Fibroblast of peridontal ligament (primary cell): ENCODE measurements at regions not wholly inside any gene's neighbourhood (a gene's known extent, or its start where the extent isn't known, plus 50 kb on each side); places are given as distances from the start of the nearest gene placed in this dataset.

ENCODE experiments used
- DNase-seq: peaks from one replicate; pipeline ENCODE4 v3.0.0-alpha.2; 2010; ENCODE audit errors: extremely low read depth

DNA sequence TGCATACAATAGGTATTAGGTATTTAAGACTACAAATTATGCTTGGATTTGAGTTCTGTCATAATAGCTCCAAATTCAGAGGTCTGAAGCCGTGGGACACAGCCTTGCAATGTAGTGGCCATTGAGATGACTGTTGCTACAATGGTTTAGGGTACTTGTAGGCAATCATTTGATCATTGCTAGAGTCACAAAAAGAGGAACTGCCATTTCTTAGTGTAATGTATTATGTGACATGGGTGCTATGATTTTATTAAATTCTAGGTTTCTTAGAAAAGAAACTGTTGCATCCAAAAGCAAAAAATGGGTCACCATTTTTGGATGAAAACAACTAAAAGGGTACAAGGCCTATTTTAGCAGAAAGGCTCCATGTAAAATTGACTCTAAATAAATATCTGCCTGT lies 129.9 kb upstream of the ZNF644 start:
- no peak for DNase-seq

DNA sequence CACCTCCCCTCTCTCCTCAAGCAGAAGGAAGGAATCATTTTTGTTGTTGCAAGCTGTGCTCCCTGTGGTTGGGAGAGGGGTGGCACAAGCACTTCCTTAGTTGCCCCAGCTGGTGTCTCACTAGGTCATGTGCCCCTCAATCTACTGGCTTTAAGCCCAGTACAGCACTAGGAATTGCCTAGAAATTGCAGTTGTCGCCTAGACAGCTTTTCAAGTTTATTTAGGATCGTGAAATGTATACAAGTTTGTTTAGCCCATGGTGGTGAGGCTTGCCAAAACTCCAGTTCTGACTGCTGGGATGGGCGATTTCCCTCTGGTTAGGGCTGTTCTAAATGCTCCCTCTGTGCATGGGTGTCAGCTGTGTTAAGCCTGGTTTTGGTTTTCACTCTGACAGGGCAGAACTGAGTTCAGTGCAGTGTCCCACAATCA lies 126.8 kb upstream of the ZNF644 start:
- no peak for DNase-seq

DNA sequence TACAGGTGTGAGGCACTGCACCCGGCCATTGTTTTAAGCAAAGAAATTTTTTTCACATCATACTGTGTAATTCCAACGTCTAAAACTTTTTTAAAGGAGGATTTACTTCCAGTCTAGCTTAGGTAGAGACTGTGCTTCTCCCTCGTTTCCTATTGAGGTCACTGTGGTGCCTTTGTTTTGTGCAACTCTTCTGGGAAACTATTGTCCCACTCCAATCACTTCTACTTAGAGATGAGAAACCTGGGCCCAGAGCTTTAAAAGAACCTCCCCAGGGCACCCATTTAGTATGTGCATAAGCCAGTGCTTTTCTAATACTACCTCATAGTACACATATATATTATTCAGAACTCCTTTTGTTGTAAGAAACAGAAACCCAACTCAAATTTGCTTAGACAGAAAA lies 120.0 kb upstream of the ZNF644 start:
- DNase-seq = no peak

DNA sequence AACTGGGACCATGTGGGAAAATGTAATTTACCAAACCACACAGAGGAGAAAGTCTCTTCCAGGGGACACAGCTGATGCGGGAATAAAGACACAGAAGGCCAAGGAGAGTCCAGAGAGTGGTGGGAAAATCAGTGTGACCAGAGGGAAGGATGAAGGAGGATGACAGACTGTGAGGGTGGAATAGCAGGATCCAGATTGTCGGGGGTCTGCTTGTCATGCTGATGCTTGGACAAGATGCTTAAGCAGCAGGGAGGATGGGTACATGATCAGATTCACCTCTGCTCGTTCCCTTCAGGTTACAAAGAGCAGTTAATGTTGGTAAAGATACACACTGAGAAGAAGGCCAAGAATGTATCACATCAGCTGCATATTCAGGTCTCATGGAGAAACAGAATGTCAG lies 117.1 kb upstream of the ZNF644 start:
- no peak for DNase-seq

DNA sequence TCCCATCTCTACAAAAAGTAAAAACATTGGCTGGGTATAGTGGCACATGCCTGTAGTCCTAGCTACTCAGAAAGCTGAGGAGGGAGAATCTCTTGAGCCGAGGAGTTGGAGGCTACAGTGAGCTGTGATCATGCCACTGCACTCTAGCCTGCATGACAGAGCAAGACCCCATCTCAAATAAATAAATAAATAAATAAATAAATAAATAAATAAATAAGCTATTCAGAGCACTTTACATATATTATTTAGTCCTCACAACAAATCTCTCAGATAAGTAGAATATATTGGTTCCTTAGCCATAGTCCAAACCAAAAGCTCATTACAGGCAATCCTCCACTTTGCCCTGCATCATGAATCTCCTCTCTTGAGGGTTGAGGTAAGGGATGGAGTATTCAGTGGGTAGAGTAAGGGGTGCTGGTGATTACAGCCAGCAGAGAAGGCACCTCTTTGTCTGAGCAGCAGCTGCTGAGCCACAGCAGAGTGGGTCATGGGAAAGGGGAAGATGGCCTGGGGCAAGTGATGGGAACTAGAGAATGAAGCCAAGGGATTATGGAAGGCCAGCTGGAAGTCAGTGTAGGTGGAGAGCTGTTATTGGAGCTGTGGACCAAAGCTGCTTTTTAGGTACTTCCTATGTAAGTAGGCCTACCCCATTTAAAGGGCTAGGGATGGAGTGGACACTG lies 115.5 kb upstream of the ZNF644 start:
- DNase-seq = no peak

DNA sequence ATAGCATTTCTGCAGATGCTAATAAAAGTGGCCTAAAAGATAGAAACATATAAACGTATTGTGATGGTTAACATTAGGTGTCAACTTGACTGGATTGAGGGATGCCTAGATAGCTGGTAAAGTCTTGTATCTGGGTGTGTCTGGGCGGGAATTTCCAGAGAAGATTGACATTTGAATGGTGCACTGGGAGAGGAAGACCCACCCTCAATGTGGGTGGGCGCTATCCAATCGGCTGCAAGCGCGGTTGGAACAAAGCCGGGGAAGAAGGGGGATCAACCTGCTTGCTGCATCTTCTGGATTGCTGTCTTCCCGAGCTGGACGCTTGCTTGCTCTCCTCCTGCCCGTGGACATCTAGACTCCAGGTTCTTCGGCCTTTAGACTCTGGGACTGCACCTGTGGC lies 114.0 kb upstream of the ZNF644 start:
- DNase-seq = no peak

DNA sequence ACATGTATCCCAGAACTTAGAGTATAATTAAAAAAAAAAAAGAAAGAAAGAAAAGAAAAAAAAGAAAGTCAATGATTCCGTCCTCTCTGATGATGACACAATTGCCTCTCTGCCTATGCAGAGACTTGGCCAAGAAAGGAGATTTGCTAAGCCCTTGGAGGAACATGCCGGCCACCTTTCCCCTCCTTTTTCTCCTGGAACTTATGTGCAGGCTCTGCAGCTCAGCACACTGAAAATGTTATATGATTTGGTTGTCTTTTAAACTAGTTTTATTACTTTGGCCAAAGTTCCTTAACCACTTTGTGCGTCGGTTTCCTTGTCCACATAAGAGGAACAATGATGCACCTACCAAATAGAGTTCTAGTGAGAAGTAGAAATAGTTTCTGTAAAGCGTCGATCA lies 111.4 kb upstream of the ZNF644 start:
- no peak for DNase-seq

DNA sequence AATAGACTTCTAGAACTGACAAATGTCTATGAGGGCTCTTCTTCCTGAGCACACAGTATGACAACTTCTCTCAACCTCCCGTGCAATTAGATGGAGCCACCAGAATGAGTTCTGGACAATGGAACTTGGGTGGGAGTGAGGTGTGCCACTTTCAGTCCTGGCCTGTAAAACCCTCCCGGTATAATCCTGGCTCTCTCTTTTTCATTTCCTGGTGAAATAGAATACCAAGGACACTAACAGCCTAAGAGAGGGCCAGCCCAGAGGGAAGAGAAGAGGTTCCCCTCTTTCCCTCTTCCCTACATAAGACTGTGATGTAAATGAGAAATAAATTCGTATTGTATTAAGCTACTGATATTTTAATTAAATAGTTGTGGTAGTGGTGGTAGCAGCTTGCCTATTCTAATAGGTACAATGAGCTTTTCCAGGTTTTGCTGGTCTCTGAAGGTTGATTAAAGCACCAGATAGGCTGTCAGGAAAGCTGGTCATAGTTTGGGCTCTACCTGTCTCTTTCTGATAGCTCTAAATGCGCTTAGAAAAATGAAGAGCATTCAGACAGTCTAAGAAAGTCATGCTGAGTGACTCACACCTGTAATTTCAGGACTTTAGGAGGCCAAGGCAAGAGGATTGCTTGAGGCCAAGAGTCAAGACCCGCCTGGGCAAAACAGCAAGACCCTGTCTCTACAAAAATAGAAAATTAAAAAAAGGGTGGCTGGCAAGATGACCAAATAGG lies 108.6 kb upstream of the ZNF644 start:
- DNase-seq = no peak

DNA sequence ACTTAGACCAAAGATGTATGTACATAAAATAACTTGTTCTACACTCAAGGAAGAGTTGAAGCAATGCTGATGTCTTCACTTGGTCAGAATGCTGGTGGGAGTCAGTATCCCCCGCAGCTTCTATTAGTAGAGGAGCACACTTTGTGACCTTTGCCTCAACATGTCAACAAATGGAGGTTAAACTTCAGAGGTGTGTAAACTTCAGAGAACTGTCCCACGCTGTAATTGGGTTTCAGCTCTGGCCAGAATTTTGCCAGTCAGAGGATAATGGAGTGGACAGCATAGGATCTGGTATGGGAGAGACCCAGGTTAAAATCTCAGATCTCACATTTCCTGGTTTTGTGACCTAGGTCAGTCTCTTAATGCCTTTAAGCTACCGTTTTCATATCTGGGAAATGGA lies 107.6 kb upstream of the ZNF644 start:
- no peak for DNase-seq

DNA sequence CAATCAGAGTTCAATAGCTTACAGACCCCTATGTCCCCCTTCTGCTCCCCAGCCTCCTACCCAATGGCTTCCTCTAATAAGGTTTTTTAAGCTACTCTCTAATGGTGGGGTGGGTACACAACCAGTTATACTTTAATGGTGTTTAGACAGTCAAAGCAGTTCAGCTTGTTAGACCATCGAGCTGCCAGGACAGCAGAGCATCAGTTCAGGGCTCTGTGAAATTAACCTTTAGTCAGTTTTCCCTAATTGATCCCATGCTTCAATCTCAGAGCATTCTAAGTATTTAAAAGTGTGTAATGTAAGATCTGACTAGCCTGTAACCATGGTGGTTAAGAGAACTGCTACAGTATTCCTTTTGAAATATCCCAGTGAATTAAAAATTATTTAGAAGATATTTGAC lies 107.2 kb upstream of the ZNF644 start:
- DNase-seq = no peak

DNA sequence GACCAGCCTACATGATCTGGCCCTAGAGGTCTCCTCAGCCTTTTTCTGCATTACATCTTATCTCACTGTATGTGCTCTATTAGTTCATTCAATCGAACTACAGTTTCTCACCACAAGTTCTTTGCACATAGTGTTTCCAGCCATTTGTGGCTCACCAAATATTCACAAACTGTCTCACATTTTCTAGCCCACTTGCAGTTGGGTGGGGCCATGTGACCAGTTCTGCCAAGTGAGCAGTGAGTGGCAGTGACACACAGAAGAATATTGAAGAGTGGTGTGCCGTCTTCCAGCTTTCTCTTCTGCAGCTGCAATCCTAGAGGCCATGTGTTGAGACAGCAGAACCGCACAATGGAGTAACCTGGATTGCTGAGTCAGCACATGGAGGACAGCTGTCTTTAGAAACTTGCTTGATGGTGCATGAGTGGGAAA lies 103.2 kb upstream of the ZNF644 start:
- peak; percentile 16 for DNase-seq

DNA sequence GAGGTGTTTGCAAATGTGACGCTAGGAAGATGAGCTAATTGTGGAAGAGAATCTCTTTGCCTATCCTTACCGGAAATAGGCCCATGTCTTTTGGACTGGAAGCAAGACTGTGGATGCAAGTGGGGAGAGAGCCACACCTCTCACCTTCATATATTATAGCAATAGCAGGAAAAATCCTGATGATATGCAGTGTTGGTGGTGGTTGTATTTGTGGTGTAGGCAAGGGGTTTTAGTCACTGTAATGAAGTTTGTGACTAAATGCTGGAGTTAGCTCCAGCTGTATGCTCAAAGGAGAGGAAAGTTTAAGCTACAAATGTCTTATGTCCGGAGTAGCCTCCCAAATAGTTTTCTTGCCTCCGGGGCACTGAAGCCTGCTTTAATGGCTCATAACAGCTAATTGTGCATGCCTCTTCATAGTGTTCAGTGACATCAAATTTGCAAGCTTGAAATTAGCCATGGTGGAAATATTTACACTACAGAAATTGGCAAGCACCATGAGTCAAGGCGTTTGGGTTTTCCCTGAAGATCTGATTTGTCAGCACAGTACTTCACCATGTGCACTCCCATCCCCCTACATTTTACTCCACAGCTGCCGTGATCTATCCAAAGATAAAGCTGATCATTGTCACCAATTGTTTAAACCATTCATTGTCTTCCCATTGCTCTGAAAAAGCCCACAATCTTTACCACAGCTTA lies 102.6 kb upstream of the ZNF644 start:
- no peak for DNase-seq

DNA sequence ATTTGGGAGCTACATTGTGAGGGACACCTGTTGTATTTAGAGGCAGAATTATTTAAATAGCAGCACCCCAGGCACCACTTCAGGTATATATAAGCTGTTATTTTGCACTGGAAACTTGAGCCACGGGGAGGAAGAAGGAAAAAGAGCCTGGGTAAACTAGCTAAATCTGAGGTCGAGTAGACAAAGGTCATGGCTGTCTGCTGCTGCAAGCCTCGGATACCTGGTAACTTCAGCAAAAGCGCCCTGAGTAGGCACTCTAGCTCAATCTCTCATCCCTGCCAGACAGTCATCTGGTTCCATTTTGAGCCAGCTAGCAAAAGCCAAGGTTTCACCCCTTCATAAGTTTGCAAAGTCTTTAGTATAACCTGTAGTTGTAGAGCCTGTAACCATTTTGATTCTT lies 101.9 kb upstream of the ZNF644 start:
- no peak for DNase-seq

DNA sequence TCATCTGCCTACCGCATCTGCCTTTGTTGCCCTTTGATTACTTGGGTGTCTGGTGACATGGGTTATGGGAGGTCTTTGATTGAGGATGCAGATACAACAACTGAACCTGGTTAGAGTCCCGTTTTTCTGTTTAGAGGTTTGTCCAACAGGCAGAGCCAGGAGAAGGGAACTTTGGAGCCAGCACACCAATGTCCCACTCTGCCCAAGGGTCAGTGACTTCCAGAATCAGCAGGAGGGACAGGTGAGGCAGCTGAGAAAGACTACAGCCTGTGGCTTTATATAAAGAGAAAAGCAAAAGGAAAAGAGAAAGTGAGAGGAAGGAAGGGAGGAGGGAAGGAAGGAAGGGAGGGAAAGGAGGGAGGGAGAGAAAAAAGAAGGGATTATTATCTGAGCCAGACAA lies 101.5 kb upstream of the ZNF644 start:
- DNase-seq = no peak

DNA sequence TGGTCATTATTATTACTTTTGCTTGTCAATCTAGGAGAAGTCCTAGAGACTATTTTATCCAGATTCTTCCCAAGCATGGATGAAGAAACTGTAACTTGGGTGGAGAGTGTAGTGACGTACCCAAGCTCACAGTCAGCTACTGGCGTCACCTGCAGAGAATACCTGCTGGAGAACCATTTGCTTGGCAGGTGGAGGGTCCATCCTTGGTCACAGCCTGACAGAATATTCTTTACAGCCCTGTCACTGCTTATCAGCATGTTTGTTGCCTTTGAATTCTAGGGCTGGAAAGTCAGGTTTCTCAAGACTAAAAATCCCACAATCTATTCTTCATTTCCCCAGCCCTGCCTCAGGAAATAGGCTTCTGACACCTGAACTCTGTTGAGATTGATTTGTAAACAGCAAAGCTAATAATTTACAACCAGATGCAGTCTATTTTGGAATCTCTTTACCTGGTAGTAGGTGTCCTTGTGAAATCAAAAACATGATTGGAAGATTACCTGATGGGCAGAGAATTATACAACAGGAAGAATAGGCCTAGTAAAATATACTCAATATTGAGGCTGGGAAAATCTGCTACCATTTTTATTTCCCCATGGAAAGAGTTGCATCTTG lies 100.4 kb upstream of the ZNF644 start:
- DNase-seq = no peak

DNA sequence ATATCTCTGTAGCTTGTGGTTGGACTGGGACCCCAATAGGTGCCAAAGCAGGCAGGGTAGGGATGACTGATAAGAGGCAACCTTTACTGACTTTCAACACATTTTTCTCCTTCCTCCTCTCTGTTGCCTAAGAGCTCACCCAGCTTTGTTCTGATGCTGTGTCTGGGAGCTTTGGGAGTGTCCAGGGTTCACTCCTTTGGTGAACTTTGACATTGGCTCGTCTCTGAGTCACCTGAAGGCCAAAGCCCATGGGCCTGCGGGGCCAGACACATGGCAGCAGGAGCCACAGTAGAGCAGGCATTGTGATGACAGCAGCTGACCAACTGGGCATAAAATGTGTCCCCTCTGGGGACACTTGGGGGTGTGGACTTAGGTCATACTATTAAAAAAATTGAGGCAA lies 99.5 kb upstream of the ZNF644 start:
- DNase-seq = no peak

DNA sequence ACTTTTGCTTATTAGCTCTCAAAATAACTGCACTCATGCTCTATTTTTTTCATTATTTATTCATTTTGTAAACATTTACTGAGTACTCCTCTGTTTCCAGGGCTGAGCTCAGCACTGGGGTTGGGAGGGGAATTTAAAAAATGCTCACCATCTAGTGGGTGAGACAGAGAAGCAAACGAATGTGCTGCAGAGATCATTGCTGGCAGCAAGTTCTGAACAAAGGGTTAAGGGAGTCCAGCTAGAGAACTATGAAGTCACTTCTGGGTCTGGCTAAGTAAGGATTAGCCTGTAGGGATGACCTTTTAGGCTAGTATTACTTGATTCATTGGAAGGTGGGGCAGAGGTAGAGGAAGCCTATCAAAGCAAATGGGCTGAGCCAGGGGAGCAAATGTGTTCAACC lies 99.1 kb upstream of the ZNF644 start:
- no peak for DNase-seq

DNA sequence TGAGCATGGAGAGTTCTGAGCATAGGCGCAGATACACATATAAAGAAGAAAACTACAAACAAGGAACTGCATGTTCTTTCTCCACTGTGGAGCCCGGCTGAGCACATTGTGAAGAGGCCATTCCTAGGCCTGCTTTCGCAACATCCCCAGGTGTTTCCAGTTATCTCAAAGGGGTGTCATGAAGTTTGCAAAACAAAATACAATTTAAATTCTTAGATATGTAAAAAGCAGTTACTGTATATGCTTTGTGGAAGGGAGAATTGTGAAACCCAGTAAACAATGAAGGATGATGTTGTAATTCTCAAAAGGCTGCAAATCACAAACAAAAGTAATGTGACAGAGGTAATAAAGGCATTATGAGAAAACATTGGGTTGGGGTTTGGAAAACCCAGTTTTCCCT lies 98.6 kb upstream of the ZNF644 start:
- DNase-seq = peak; percentile 4

DNA sequence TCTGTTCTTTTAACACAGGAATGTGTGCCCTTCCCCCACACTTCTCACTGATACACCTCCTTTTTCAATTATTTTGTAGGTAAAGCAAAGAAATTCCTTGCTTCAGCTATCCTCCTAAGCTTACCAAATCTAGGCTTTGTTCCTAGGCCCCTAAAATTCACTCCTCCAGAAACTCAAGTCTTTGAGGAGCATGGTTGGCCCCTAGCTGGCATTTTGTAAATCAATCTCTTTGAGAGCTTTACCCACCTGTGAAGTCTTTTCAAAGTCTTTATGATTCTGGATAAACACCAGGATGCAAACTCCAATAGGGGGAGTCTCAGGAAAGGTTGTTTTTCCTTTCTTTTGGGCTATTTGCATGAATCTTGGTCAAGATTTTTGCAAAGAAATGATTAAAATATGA lies 82.9 kb upstream of the ZNF644 start:
- no peak for DNase-seq

DNA sequence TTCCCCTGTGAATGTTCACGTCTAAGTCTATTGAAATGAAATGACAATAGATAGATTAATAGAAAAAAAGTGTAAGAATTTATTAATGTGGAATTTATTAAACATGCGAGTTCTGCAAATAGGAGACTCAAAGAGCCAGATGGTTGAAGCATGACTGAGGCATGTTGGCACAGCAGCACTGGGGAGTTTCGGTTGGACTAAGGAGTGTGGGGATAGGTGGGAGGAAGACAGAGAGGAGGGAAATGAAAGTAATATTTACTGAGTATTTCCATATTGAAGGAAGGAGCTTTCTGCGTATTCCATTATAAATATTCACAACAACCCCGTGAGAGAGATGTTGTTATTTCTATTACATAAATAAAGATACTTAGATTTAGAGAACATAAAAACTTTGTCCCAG lies 79.5 kb upstream of the ZNF644 start:
- no peak for DNase-seq

DNA sequence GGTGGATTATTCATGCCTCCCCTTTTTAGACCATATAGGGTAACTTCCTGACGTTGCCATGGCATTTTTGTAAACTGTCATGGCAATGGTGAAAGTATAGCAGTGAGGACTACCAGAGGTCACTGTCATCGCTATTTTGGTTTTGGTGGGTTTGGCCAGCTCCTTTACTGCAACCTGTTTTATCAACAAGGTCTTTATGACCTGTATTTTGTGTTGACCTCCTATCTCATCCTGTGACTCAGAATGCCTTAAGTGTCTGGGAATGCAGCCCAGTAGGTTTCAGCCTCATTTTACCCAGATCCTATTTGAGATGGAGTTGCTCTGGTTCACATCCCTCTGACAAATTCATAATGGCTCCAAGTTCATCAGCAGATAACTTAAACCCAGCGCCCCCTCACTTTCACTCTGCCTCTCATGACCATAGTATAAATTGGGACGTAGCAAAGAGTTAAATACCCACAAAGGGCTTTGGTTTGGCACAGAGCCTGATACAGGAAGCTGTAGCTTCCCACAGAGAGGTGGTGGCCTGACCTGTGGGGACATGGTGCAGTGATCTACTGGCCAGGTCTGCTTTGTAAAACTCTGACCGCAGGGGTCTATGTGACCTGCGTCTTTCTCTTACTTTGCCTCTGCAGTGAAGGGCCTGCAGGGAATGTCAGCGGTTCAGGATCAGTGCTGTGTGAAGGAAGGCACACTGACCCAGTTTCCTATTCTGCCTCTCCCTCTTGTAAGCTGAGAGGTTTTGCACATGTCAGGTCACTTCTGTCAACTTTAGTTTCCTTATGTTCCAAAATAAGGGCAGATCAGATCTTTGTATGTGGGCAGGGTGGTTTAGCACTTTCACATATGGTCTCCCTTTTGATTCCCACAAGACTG lies 78.1 kb upstream of the ZNF644 start:
- DNase-seq = no peak
